IPS DF 4.7 (cell line): ENCODE measurements at regions not wholly inside any gene's neighbourhood (a gene's known extent, or its start where the extent isn't known, plus 50 kb on each side); places are given as distances from the start of the nearest gene placed in this dataset.
"Not testable (repeated sequence)": the region's sequence is repeated elsewhere in the genome, so short reads cannot be mapped to it uniquely, and the experiment has no call there.

Source experiments
- DNase-seq: peaks from one replicate; pipeline ENCODE4 v3.0.0-alpha.2; 2013; ENCODE audit warnings: low spot score; ENCODE audit errors: extremely low read depth

DNA sequence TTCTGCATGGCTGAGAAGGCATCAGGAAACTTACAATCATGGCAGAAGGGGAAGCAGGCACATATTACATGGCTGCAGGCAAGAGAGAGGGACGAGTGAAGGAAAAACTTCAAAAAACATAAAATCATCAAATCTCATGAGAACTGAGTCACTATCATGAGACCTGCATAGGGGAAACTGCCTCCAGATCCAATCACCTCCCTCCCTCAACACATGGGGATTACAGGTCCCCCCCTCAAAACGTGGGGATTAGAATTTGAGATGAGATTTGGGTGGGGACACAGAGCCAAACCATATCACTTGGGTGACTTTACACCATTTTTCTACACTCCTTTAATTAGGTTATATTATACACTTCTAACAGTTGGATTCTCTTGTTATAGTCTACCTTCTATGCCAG, 490.7 kb upstream of the KCND2 start:
- DNase-seq = no peak

DNA sequence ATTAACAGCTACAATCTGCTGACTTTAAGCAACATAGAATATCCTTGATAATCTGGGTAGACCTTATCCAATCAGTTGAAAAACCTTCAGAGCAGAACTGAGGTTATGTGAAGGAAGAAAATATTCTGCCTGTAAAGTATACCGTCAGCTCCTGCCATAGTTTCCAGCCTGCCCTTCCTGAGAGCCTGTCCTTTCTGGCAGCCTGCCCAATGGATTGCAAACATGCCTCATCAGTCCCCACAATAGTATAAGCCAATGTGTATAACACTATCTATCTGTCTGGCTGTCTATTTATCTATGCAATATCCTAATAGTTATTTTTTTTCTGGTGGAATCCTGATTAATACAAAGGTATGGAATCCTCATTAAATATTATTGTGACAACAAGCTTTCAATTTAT, 489.2 kb upstream of the KCND2 start:
- no peak for DNase-seq

DNA sequence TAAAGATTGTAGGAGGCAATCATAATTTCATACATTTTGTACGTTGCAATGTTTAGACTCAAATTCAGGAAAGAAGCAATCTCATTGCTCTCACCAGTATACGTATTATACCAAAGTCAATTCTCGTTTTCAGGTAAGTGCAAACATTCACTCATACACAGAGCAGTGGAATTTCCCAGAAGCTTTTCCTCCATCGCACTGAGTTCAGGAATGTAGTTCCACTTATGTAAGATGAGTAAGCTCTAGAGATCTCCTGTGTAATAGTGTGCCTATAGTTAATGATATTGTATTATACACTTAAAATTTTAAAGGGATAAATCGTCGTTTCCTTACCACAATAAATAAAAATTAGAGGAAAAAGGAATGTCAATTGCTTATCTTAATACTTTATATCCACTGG, 470.8 kb upstream of the KCND2 start:
- no peak for DNase-seq

DNA sequence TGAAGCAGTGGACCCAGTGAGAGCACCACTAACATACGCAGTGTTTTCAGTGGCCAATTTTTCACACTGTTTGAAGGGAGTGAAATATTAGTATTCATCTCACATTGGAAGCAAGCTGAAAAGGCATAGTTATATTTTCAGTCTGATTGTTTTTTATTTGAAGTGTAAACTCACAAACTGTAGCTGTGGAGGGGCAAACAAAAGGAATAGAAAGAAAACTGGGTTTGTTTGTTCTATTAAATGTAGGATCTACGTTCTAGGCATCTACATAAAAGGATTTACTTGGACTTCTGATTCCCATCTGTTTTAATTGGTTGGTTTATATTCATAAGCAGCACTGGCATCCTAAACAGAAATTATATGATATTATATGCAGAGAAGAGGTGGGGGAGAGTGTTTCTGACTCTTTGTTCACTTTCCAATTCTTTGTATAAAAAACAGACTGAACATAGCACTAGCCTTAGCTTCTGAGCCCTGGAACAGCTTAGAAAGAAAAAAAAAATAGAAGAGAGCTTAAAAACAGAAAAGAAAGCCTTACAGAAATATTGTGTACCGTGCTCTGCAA, 447.8 kb upstream of the KCND2 start:
- no peak for DNase-seq

DNA sequence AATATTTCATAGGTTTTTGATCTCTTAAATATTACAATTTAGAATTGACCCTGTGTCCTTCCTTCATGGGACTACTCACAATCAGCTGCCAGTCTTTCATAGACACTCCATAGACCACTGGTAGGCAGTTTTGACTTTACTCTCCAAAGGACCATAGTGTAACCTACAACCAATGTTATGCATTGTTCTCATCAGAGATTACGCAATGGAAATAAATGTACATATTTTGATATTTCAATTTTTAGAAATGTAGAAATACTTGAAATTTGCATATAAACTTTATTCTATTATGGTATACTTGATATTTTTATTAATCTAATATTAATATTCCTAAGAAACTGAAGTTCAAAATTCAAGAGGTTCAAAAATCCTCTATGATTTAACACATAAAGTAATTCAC, 446.4 kb upstream of the KCND2 start:
- DNase-seq = no peak

DNA sequence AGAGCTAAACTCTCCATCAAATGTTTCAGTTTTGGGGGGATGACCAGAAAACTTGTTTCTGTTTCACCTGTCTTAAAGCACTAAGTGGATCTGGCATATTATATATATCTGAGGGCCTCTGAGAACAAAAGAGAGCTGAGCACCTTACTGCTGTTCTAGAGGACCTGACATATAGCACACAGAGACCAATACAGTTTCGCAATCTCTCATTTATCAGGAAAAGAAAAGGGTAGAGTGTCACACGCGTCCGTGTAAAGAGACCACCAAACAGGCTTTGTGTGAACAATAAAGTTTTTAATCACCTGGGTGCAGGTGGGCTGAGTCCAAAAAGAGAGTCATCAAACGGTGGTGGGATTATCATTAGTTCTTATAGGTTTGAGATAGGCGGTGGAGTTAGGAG, 434.5 kb upstream of the KCND2 start:
- DNase-seq = no peak

DNA sequence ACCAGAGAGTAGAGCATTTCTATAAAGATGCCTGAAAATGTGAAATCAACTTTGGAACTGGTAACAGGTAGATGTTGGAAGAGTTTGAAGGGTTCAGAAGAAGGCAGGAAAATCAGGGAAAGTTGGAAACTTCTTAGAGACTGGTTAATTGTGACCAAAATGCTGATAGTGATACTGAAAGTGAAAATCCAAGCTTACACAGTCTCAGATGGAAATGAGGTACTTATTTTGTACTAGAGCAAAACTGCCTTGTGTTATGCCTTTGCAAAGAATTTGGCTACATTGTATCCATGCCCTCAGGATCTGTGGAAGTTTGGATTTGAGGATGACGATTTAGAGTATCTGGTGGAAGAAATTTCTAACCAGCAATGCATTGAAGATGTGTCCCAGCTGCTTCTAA, 430.6 kb upstream of the KCND2 start:
- no peak for DNase-seq

DNA sequence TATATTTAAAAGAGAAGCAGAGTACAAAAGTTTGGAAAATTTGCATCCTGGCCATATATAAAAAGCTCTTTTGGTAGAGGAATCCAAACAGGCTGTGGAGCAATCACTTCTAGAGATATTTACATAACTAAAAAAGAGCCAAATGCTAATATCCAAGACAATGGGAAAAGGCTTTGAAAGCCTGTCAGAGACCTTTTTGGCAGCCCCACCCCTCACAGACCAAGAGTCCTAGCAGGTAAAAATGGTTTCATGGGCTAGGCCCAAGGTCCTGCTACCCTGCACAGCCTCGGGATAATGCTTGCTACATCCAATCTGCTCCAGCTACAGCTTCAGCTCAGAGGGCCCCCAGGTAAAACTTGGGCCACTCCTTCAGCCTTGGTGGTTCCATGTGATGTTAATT, 430.2 kb upstream of the KCND2 start:
- no peak for DNase-seq

DNA sequence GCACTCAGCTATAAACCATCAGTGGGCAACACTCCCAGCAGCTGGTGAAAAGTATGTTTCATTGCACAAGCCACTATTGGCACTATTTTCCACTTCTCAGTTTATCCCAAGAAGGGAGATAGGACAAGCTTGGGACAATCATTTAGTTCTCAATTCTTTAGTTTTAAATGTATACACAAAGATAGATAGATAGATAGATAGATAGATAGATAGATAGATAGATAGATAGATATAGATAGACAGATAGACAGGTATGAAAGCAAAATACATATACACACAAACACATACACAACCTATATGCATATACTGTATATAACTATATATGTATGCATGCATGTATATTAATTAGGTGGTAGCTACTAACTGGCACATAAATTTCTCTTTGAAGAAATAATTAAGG, 411.6 kb upstream of the KCND2 start:
- no peak for DNase-seq

DNA sequence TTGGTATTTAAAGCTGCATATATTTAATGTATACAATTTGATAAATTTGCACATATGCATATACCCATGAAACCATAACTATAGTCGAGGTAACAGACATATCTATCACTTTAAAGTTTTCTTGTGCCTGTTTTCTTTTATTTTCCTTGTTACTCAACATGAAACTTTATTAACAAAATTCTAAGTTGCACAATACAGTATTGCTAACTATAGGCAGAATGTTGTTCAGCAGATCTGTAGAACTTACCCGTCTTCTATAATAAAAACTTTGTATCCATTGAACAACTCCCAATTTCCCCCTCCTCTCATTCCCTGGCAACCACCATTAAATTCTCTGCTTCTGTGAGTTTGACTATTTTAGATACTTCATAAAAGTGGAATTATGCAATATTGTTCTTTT, 404.6 kb upstream of the KCND2 start:
- DNase-seq = no peak

DNA sequence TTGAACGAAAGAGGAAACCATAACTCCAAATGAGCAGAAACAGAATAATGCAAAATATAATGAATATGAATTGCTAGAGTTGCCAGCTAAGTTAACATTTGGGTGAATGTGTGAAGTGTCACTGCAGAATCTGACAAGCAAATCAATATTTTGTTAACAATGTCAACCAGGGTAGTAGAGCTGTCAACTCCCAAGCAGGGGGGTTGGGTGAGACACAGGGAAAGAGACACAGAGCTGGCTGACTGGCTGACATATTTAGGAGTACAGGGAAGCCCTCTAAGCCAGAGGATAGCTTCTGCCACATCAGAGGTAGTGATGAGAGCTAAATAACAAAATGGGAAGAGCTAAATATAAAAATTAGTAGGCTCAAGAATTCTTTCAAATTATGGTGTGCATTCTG, 393.1 kb upstream of the KCND2 start:
- DNase-seq = no peak

DNA sequence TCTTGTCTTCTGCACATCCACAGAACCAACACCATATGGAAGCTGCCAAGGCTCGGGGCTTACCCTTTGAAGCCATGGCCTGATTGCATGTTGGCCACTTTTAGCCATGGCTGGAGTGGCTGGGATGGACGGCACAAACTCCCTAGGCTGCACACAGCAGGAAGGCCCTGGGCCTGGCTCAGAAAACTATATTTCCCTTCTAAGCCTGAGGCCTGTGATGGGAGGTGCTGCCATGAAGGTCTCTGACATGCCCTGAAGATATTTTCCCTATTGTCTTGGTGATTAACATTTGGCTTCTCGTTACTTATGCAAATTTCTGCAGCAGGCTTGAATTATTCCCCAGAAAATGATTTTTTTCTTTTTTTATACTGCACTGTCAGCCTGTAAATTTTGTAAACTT, 387.0 kb upstream of the KCND2 start:
- DNase-seq = no peak

DNA sequence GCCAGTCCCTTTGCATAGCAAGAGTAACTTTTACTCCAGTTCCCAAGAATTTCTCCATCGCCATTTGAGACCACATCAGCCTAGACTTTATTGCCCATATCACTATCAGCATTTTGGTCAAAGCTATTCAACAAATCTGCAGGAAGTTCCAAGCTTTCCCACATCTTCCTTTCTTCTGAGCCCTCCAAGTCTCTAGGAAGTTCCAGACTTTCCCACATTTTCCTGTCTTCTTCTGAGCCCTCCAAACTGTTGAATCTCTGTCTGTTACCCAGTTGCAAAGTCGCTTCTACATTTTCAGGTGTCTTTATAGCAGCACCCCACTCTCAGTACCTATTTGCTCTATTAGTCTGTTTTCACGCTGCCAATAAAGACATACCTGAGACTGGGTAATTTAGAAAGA, 386.4 kb upstream of the KCND2 start:
- not testable (repeated sequence) for DNase-seq

DNA sequence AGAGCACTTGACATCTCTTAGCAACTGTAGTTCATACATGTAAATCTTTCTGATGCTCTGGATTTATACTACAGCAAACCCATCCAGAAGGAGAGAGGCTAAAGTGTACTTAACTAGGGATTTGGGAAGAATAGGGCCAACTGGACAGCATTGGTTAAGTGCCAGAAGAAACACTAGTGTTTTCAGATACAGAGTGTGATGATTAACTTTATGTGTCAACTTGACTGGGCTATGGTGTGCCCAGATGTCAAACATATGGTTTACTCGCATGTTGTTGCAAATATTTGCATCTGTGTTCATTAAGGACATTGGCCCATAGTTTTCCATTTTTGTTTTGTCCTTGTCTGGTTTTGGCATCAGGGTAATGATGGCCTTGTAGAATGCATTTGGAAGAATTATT, 384.7 kb upstream of the KCND2 start:
- DNase-seq = no peak

DNA sequence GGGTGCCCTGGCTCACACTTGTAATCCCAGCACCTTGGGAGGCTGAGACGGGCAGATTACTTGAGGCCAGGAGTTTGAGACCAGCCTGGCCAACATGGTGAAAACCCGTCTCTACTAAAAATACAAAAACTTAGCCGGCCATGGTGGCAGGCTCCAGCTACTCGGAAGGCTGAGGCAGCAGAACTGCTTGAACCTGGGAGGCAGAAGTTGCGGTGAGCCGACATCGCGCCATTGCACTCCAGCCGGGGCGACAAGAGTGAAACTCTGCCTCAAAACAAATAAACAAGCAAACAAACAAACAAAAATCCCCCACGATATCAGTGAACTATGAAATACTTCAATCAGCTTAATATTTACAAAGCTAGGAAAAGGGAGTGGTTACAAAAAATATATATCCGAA, 382.3 kb upstream of the KCND2 start:
- DNase-seq = no peak

DNA sequence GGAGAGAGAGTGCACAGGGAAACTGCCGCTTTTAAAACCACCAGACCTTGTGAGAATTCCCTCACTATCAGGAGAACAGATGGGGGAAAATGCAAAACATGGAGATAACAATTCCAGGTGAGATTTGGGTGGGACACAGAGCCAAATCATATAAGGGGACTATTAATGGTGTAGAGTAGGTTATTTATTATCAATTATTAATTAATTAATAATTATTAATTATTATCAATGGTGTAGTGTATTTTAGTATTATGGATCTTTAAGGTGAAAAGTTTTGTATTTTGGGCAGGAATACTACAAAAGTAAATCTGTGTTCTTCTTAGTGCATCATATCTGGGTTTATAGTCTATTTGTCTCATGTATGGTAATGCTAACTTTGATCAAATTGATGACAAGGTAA, 377.7 kb upstream of the KCND2 start:
- no peak for DNase-seq

DNA sequence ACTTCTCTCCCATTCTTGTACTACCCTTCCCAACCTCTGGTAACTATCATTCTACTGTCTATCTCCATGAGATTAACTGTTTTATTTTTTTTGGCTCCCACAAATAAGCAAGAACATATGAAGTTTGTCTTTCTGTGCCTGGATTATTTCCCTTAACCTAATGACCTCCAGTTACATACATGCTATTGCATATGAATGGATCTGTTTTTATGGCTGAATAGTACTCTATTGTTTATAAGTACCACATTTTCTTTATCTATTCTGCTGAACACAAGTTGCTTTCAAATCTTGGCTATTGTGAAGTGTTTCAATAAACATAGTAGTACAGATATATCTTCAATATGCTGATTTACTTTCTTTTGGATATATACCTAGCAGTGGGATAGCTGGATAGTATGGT, 376.6 kb upstream of the KCND2 start:
- no peak for DNase-seq

DNA sequence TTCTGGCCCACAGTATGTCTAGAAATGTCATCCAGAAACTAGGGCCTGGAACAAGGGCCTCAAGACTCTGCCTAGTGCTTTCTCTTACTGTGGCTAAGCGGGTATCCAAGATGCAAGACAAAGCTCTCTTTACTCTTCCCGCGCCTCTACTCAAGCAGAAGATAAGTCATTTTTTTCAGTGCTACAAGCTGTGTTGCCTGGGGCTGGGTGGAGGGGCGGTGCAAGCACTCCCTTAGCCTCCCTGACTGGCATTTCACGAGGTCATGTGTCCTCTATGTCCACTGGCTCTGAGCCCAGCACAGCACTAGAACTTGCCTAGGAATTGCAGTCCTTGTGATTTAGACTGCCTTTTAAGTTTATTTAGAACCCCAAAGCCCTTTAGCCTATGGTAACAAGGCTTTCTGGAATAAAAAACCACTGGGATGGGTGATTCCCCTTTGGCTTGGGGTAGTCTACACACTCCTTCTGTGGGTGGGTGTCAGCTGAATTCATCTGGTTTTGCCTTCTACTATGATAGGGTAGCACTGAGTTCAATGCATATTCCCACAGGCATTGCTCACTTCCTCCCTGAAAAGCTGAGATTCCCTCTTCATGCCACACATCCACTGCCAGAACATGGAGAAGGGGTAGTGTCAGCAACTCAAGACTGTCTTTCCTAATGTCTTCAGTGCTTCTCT, 371.8 kb upstream of the KCND2 start:
- DNase-seq = no peak

DNA sequence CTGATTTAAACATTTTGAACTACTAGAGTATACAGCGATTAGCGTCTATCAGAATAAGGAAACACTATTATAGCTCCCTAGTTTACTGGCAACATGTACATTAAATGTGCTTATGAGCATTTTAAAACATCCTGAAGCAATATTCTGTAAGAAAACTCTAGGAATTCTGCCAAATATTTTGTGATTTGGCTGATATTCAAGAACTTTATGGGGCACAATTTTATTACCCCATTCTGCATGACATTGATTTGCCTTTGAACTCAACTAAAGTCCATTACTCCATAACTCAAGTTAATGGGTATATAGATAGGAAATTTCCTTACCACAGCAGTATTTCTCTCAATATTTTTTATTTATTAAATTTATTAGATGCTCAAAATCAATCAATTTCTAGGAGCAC, 369.9 kb upstream of the KCND2 start:
- DNase-seq = no peak

DNA sequence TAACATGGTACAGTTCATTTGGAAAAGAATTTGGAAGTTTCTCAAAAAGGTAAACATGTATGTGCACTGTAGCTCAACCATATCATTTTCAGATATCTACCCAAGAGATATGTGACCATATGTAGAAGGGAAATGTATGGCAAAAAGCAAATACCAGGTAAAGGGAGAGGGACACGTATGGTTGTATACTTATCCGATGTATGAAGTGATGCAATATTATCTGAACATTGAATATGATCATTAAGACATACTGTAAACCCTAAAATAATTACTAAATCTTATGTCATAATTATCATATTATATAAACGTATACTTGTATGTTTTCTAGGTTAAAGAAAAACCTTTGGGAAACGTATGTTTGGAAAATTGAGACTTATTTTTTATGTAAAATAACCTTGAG, 367.5 kb upstream of the KCND2 start:
- no peak for DNase-seq

DNA sequence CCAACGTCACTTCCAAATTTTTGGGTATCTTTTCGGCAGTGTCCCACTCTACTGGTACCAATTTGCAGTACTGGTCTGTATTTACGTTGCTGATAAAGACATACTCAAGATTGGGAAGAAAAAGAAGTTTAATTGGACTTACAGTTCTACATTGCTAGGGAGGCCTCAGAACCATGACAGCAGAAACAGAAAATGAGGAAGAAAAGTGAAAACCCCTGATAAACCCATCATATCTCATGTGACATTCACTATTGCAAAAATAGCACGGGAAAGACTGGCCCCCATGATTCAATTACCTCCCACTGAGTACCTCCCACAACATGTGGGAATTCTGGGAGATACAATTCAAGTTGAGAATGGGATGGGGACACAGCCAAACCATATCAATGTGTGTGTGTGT, 364.0 kb upstream of the KCND2 start:
- DNase-seq = no peak

DNA sequence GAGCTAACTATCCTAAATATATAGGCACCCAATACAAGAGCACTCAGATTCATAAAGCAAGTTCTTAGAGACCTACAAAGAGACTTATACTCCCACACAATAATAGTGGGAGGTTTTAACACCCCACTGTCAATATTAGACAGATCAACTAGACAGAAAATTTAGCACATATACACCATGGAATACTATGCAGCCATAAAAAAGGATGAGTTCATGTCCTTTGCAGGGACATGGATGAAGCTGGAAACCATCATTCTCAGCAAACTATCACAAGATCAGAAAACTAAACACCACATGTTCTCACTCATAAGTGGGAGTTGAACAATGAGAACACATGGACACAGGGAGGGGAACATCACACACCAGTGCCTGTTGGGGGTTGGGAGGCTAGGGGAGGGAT, 358.9 kb upstream of the KCND2 start:
- not testable (repeated sequence) for DNase-seq

DNA sequence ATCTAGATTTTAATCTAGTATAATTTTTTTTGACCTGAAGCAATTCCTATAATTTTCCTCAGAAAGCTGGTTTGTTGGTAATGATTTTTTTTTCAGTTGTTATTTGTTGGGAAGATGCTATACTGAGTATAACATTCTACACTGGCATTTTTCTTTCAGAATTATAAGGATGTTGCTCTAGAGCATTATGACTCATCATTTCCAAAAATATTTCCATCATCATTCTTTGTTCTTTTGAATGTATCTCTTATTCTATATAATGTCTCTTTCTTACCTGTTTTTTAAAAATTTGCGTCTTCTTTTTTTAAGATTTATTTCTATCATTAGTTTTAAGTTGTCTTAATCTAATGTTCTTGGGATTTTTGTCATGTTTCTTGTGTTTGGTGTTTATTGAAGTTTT, 356.5 kb upstream of the KCND2 start:
- DNase-seq = no peak

DNA sequence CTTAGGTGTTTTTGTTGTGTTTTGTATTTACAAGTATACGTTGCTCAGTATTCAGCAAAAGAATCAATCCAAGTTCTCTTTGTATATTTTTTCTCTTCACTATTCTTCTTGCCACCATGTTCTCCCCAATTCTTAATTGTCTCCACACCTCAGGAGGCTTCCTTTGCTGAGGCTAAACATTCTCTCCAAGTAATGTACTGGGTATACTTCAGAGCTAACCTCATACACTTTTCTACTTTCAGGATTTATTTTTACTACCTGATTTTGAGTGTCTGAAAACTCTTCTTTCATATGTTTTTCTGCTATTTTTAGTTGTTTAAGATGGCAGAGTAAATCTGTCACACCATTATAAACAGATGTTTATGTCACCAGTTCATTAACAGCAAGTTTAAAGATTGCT, 354.8 kb upstream of the KCND2 start:
- no peak for DNase-seq
